Globus pallidus (tissue), 1 donor: ENCODE measurements at regions not wholly inside any gene's neighbourhood (a gene's known extent, or its start where the extent isn't known, plus 50 kb on each side); places are given as distances from the start of the nearest gene placed in this dataset.
A peak's percentile ranks its signal among the peaks of the same experiment; 100 is the strongest.
"Not testable (repeated sequence)": the region's sequence is repeated elsewhere in the genome, so short reads cannot be mapped to it uniquely, and the experiment has no call there.

Experiments
- DNase-seq: peaks from one replicate; pipeline ENCODE4 v3.0.0-alpha.2; 2015; ENCODE audit warnings: low spot score

- no peak for DNase-seq
These were observed 700.8 kb downstream of the RFPL4B start for GRCh38 chr6:113047932-113048331.

- DNase-seq, result no peak
These were observed 701.6 kb downstream of the RFPL4B start for GRCh38 chr6:113048741-113049140.

- no peak for DNase-seq
These were observed 702.1 kb downstream of the RFPL4B start for GRCh38 chr6:113049190-113049589.

- no peak for DNase-seq
These were observed 703.1 kb downstream of the RFPL4B start for GRCh38 chr6:113050010-113050858.

GRCh38 chr6:113050979-113051378 is 703.8 kb downstream of the RFPL4B start:
- no peak for DNase-seq

GRCh38 chr6:113052506-113052905 is 705.4 kb downstream of the RFPL4B start:
- no peak for DNase-seq

- no peak for DNase-seq
These were observed 707.9 kb downstream of the RFPL4B start for GRCh38 chr6:113055061-113055460.

- DNase-seq, result no peak
These were observed 708.9 kb downstream of the RFPL4B start for GRCh38 chr6:113055998-113056397.

- DNase-seq, result no peak
These were observed 710.5 kb downstream of the RFPL4B start for GRCh38 chr6:113057567-113058053.

GRCh38 chr6:113060664-113061063 is 713.5 kb downstream of the RFPL4B start:
- DNase-seq, result no peak

- DNase-seq, result peak; percentile 63
These were observed 718.5 kb downstream of the RFPL4B start for GRCh38 chr6:113065611-113066010.

GRCh38 chr6:113067612-113068275 is 720.6 kb downstream of the RFPL4B start:
- no peak for DNase-seq

GRCh38 chr6:113068570-113068969 is 721.4 kb downstream of the RFPL4B start:
- no peak for DNase-seq

GRCh38 chr6:113070681-113071080 is 723.6 kb downstream of the RFPL4B start:
- not testable (repeated sequence) for DNase-seq

GRCh38 chr6:113073611-113074191 is 726.6 kb downstream of the RFPL4B start:
- DNase-seq, result no peak

GRCh38 chr6:113076116-113076515 is 729.0 kb downstream of the RFPL4B start:
- no peak for DNase-seq

- no peak for DNase-seq
These were observed 729.7 kb downstream of the RFPL4B start for GRCh38 chr6:113076816-113077215.

GRCh38 chr6:113077794-113078193 is 730.7 kb downstream of the RFPL4B start:
- DNase-seq, result no peak

- DNase-seq, result no peak
These were observed 731.7 kb downstream of the RFPL4B start for GRCh38 chr6:113078791-113079190.

GRCh38 chr6:113082745-113083144 is 735.6 kb downstream of the RFPL4B start:
- no peak for DNase-seq

GRCh38 chr6:113083947-113084346 is 736.8 kb downstream of the RFPL4B start:
- DNase-seq, result no peak

GRCh38 chr6:113089056-113089455 is 741.9 kb downstream of the RFPL4B start:
- DNase-seq, result no peak

GRCh38 chr6:113092795-113093194 is 745.7 kb downstream of the RFPL4B start:
- DNase-seq, result no peak
